Stimulated activated CD8-positive, alpha-beta memory T cell treated with anti-CD3 and anti-CD28 coated beads, Interleukin-12 subunit alpha, Interleukin-12 subunit beta, amount 100 ng/mL, for 4 hours (primary cell): ENCODE measurements at regions not wholly inside any gene's neighbourhood (a gene's known extent, or its start where the extent isn't known, plus 50 kb on each side); places are given as distances from the start of the nearest gene placed in this dataset.

Source experiments
- DNase-seq: peaks from one replicate; pipeline ENCODE4 v3.0.0-alpha.2; 2020; ENCODE audit warnings: low read depth

- DNase-seq: no peak
Observed at GRCh38 chr21:28233536-28234220, 759.0 kb downstream of the LTN1 start.

GRCh38 chr21:28230559-28230958 is 762.1 kb downstream of the LTN1 start:
- DNase-seq: no peak

GRCh38 chr21:28229814-28230213 is 762.9 kb downstream of the LTN1 start:
- DNase-seq: no peak

GRCh38 chr21:28228636-28228995 is 764.1 kb downstream of the LTN1 start:
- no peak for DNase-seq

- DNase-seq: no peak
Observed at GRCh38 chr21:28227881-28228635, 764.6 kb downstream of the LTN1 start.

- DNase-seq: no peak
Observed at GRCh38 chr21:28226563-28226962, 766.1 kb downstream of the LTN1 start.

- no peak for DNase-seq
Observed at GRCh38 chr21:28224191-28224726, 768.4 kb downstream of the LTN1 start.

GRCh38 chr21:28221984-28222383 is 770.7 kb downstream of the LTN1 start:
- DNase-seq: no peak

- DNase-seq: no peak
Observed at GRCh38 chr21:28220680-28221079, 772.0 kb downstream of the LTN1 start.

- no peak for DNase-seq
Observed at GRCh38 chr21:28216976-28217523, 775.6 kb downstream of the LTN1 start.

GRCh38 chr21:28215214-28215954 is 777.3 kb downstream of the LTN1 start:
- DNase-seq: no peak

GRCh38 chr21:28214786-28215185 is 777.9 kb downstream of the LTN1 start:
- no peak for DNase-seq

GRCh38 chr21:28213261-28213660 is 779.4 kb downstream of the LTN1 start:
- no peak for DNase-seq

GRCh38 chr21:28212061-28212460 is 780.6 kb downstream of the LTN1 start:
- DNase-seq: no peak

GRCh38 chr21:28207436-28208173 is 785.1 kb downstream of the LTN1 start:
- DNase-seq: no peak

- DNase-seq: no peak
Observed at GRCh38 chr21:28200726-28201125, 792.0 kb downstream of the LTN1 start.

- DNase-seq: no peak
Observed at GRCh38 chr21:28196981-28197380, 795.7 kb downstream of the LTN1 start.

GRCh38 chr21:28193189-28193588 is 799.5 kb downstream of the LTN1 start:
- no peak for DNase-seq

GRCh38 chr21:28186604-28187003 is 806.1 kb downstream of the LTN1 start:
- no peak for DNase-seq

GRCh38 chr21:28181730-28182129 is 810.9 kb downstream of the LTN1 start:
- DNase-seq: no peak

GRCh38 chr21:28179136-28179535 is 813.5 kb downstream of the LTN1 start:
- DNase-seq: no peak

GRCh38 chr21:28177124-28177523 is 815.6 kb downstream of the LTN1 start:
- DNase-seq: no peak
